Keratinocyte (primary cell): ENCODE measurements at regions not wholly inside any gene's neighbourhood (a gene's known extent, or its start where the extent isn't known, plus 50 kb on each side); places are given as distances from the start of the nearest gene placed in this dataset.

ENCODE experiments used
- DNase-seq: peaks from one replicate; pipeline ENCODE4 v3.0.0-alpha.2; 2011; ENCODE audit warnings: low read depth, missing footprints, low spot score
- FAIRE-seq: peaks from 2 replicates; lab custom pipeline; 2011; peaks lifted over from hg19 to GRCh38; lab: Jason Lieb, UNC
- H2AFZ ChIP-seq: 2 replicates; pipeline ENCODE4 v1.6.0; 2012; ENCODE audit warnings: low read length, control low read depth, inconsistent platforms; ENCODE audit not compliant: control insufficient read depth
- H3K27ac ChIP-seq: 2 replicates; pipeline ENCODE4 v1.5.1; 2011; ENCODE audit warnings: low read length; ENCODE audit not compliant: control insufficient read depth, insufficient read depth
- H3K27me3 ChIP-seq: 3 replicates; pipeline ENCODE4 v1.6.0; 2011; ENCODE audit warnings: low read length; ENCODE audit not compliant: control insufficient read depth, insufficient read depth; ENCODE audit errors: extremely low read depth
- H3K36me3 ChIP-seq, 2 experiments: 2 replicates in 1 of 2; 3 replicates in 1 of 2; pipeline ENCODE4 v1.5.1; 2011; ENCODE audit warnings: low read length in 2 of 2, mild to moderate bottlenecking in 1 of 2; ENCODE audit not compliant: control insufficient read depth in 2 of 2, insufficient read depth in 2 of 2; ENCODE audit errors: extremely low read depth in 1 of 2
- H3K4me1 ChIP-seq: 3 replicates; pipeline ENCODE4 v1.5.1; 2011; ENCODE audit warnings: low read length; ENCODE audit not compliant: control insufficient read depth, insufficient read depth; ENCODE audit errors: extremely low read depth
- H3K4me2 ChIP-seq: 3 replicates; pipeline ENCODE4 v1.6.0; 2011; ENCODE audit warnings: low read depth, low read length; ENCODE audit not compliant: control insufficient read depth, insufficient read depth; ENCODE audit errors: extremely low read depth
- H3K4me3 ChIP-seq, 3 experiments: fragments of 200-600 bp in 1 of 3; sonication (generic) in 1 of 3; 2 replicates in 2 of 3; 3 replicates in 1 of 3; pipeline ENCODE4 v1.5.1; 2011 to 2016; ENCODE audit warnings: low read length in 3 of 3, mild to moderate bottlenecking in 3 of 3, control low read depth in 2 of 3, inconsistent platforms in 1 of 3, low read depth in 1 of 3, mixed read lengths in 1 of 3, mixed run types in 1 of 3, moderate library complexity in 1 of 3; ENCODE audit not compliant: control insufficient read depth in 2 of 3, insufficient read depth in 2 of 3; ENCODE audit errors: extremely low read depth in 1 of 3
- H3K79me2 ChIP-seq: 2 replicates; pipeline ENCODE4 v1.6.0; 2012; ENCODE audit warnings: low read length; ENCODE audit not compliant: control insufficient read depth, insufficient read depth
- H3K9ac ChIP-seq: 3 replicates; pipeline ENCODE4 v1.6.0; 2011; ENCODE audit warnings: low read length; ENCODE audit not compliant: control insufficient read depth, insufficient read depth; ENCODE audit errors: extremely low read depth
- H3K9me1 ChIP-seq: 3 replicates; pipeline ENCODE4 v1.6.0; 2011; ENCODE audit warnings: low read length; ENCODE audit not compliant: control insufficient read depth, insufficient read depth; ENCODE audit errors: extremely low read depth
- H3K9me3 ChIP-seq: 2 replicates; pipeline ENCODE4 v1.5.1; 2012; ENCODE audit warnings: low read depth, low read length; ENCODE audit not compliant: control insufficient read depth
- H4K20me1 ChIP-seq: 3 replicates; pipeline ENCODE4 v1.6.0; 2011; ENCODE audit warnings: low read length; ENCODE audit not compliant: control insufficient read depth, insufficient read depth; ENCODE audit errors: extremely low read depth
- EZH2 ChIP-seq: IDR thresholded peaks from one replicate; pipeline ENCODE4 v1.6.1; 2012; ENCODE audit warnings: inconsistent platforms, mild to moderate bottlenecking, low read length, moderate library complexity
- dilution Hi-C: fragments of 300-500 bp; cut with MboI; formaldehyde crosslinking; loops from one replicate; pipeline ENCODE4 v1.7.0; 2020; ENCODE audit warnings: low sequenced_read_pairs; ENCODE audit not compliant: extremely low pct_ligation_motif_present
- TF ChIP-seq, protein P1 (sequence below), 3 experiments: IDR thresholded peaks in 1 of 3; conservative IDR thresholded peaks in 1 of 3; optimal IDR thresholded peaks in 1 of 3; 2 replicates in 2 of 3; 3 replicates in 1 of 3; pipeline versions ENCODE3 to v1.5.1; 2011; ENCODE audit warnings: low read length in 3 of 3, mild to moderate bottlenecking in 3 of 3, moderate library complexity in 2 of 3, control low read depth in 1 of 3, inconsistent platforms in 1 of 3; ENCODE audit not compliant: insufficient read depth in 2 of 3; ENCODE audit errors: extremely low read depth in 1 of 3

DNA sequence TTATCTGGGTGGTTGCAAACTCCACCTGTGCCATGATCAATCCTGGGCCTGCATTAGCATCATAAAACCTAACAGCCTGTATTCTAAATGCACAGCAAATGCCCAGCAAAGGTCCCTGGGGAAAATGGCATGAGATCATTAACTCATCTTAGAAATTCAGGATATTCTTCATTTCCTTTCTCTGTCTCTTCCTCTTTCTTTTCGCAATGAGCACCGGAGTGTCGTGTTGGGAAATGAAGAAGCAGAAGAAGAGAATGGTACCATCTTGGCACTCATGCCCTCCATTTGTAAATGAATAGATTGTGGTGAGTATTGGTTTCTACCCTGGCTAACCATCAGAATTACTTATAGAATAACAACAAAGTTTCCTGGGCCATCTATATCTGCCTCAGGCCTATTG lies 193.6 kb downstream of the GALC start:
- FAIRE-seq (no peak), DNase-seq (no peak)
- Histone ChIP-seq H3K4me3 (no peak overlapping the region), H3K9me3 (no peaks in the 10 kb centered on the region), H3K36me3 (no peaks in the 10 kb centered on the region), H3K4me1 (no peaks in the 10 kb centered on the region), H3K79me2 (no peaks in the 10 kb centered on the region), H3K4me2 (no peak overlapping the region), H3K9ac (no peak overlapping the region), H4K20me1 (no peaks in the 10 kb centered on the region), H3K27me3 (no peaks in the 10 kb centered on the region), H3K9me1 (no peaks in the 10 kb centered on the region), H2AFZ (no peak overlapping the region), H3K27ac (no peak overlapping the region)
- no peak for TF ChIP-seq EZH2
- TF ChIP-seq, protein P1, sequence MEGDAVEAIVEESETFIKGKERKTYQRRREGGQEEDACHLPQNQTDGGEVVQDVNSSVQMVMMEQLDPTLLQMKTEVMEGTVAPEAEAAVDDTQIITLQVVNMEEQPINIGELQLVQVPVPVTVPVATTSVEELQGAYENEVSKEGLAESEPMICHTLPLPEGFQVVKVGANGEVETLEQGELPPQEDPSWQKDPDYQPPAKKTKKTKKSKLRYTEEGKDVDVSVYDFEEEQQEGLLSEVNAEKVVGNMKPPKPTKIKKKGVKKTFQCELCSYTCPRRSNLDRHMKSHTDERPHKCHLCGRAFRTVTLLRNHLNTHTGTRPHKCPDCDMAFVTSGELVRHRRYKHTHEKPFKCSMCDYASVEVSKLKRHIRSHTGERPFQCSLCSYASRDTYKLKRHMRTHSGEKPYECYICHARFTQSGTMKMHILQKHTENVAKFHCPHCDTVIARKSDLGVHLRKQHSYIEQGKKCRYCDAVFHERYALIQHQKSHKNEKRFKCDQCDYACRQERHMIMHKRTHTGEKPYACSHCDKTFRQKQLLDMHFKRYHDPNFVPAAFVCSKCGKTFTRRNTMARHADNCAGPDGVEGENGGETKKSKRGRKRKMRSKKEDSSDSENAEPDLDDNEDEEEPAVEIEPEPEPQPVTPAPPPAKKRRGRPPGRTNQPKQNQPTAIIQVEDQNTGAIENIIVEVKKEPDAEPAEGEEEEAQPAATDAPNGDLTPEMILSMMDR (optimal IDR thresholded peaks at IDR 0.05 in 1 of 3, IDR thresholded peaks at IDR 0.05 in 1 of 3, conservative IDR thresholded peaks at IDR 0.05 in 1 of 3; ENCODE audit: extremely low read depth in 1 of 3, insufficient read depth in 2 of 3, low read length in 3 of 3): no peak
- dilution Hi-C loops: no loop called here

DNA sequence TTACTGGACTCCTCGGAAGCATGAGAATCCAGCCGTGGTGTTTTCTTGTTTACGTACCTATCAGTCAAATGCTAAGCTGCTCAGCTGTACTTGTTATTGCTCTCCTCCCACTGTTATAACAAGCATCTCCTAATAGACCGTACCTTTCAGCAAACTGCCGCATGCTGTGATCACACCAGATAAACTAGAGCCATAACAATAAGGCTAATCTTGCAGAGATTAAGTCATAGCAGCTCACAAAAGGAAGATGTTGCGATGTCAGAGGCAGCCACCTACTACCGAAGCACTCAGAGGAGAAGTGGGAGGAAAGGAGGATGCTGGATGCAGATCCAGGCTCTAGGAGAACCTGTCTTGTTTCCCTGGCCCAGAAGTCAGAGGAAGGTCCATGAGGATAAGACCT lies 196.0 kb downstream of the GALC start:
- no peak for TF ChIP-seq EZH2
- TF ChIP-seq, protein P1 (optimal IDR thresholded peaks at IDR 0.05 in 1 of 3, IDR thresholded peaks at IDR 0.05 in 1 of 3, conservative IDR thresholded peaks at IDR 0.05 in 1 of 3; ENCODE audit: extremely low read depth in 1 of 3, insufficient read depth in 2 of 3, low read length in 3 of 3): no peak
- no peak overlapping the region for H3K4me3 ChIP-seq
- H3K4me2 ChIP-seq: no peak overlapping the region
- no peaks in the 10 kb centered on the region for H3K36me3 ChIP-seq
- no peaks in the 10 kb centered on the region for H3K27me3 ChIP-seq
- H3K27ac ChIP-seq: no peak overlapping the region
- FAIRE-seq: no peak
- dilution Hi-C loops: no loop called here
- H3K4me1 ChIP-seq: no peaks in the 10 kb centered on the region
- DNase-seq: no peak
- no peak overlapping the region for H2AFZ ChIP-seq
- no peaks in the 10 kb centered on the region for H3K9me3 ChIP-seq
- no peak overlapping the region for H3K9ac ChIP-seq
- no peaks in the 10 kb centered on the region for H4K20me1 ChIP-seq
- H3K9me1 ChIP-seq: no peaks in the 10 kb centered on the region
- no peaks in the 10 kb centered on the region for H3K79me2 ChIP-seq
